GM19395 (cell line): ENCODE measurements at regions not wholly inside any gene's neighbourhood (a gene's known extent, or its start where the extent isn't known, plus 50 kb on each side); places are given as distances from the start of the nearest gene placed in this dataset.
A peak's percentile ranks its signal among the peaks of the same experiment; 100 is the strongest.

ENCODE experiments used
- ATAC-seq: cut with Tn5 transposase; IDR thresholded peaks from one replicate; pipeline ENCODE4 v1.9.1; 2021; ENCODE audit warnings: mild to moderate bottlenecking, moderate library complexity; ENCODE audit not compliant: unreplicated experiment

GRCh38 chr13:52975969-52976368 lies 52.6 kb upstream of the OLFM4 start:
- ATAC-seq: no peak

GRCh38 chr13:52975161-52975560 lies 53.5 kb upstream of the OLFM4 start:
- no peak for ATAC-seq

GRCh38 chr13:52974711-52975110 lies 53.9 kb upstream of the OLFM4 start:
- ATAC-seq: no peak

- no peak for ATAC-seq
Observed at GRCh38 chr13:52969373-52969772, 59.2 kb upstream of the OLFM4 start.

GRCh38 chr13:52968074-52968700 lies 60.4 kb upstream of the OLFM4 start:
- peak; percentile 100 for ATAC-seq

GRCh38 chr13:52961987-52962386 lies 66.6 kb upstream of the OLFM4 start:
- no peak for ATAC-seq

- no peak for ATAC-seq
Observed at GRCh38 chr13:52961256-52961910, 67.2 kb upstream of the OLFM4 start.

GRCh38 chr13:52955472-52955874 lies 73.1 kb upstream of the OLFM4 start:
- no peak for ATAC-seq

GRCh38 chr13:52954838-52955237 lies 73.8 kb upstream of the OLFM4 start:
- ATAC-seq: no peak

- no peak for ATAC-seq
Observed at GRCh38 chr13:52950436-52950956, 78.1 kb upstream of the OLFM4 start.

- ATAC-seq: no peak
Observed at GRCh38 chr13:52949742-52950141, 78.9 kb upstream of the OLFM4 start.

- ATAC-seq: no peak
Observed at GRCh38 chr13:52949044-52949443, 79.6 kb upstream of the OLFM4 start.

- ATAC-seq: no peak
Observed at GRCh38 chr13:52947921-52948373, 80.7 kb upstream of the OLFM4 start.

GRCh38 chr13:52945348-52945747 lies 83.3 kb upstream of the OLFM4 start:
- ATAC-seq: no peak

- no peak for ATAC-seq
Observed at GRCh38 chr13:52944697-52945096, 83.9 kb upstream of the OLFM4 start.

GRCh38 chr13:52938065-52938464 lies 89.6 kb upstream of the PCDH8 start:
- ATAC-seq: no peak

- no peak for ATAC-seq
Observed at GRCh38 chr13:52936806-52937205, 88.4 kb upstream of the PCDH8 start.

GRCh38 chr13:52934258-52934657 lies 85.8 kb upstream of the PCDH8 start:
- ATAC-seq: no peak

- no peak for ATAC-seq
Observed at GRCh38 chr13:52933547-52934210, 85.2 kb upstream of the PCDH8 start.

- ATAC-seq: no peak
Observed at GRCh38 chr13:52933099-52933498, 84.7 kb upstream of the PCDH8 start.

- no peak for ATAC-seq
Observed at GRCh38 chr13:52932649-52933048, 84.2 kb upstream of the PCDH8 start.
